Activated naive CD8-positive, alpha-beta T cell (primary cell): ENCODE measurements at regions not wholly inside any gene's neighbourhood (a gene's known extent, or its start where the extent isn't known, plus 50 kb on each side); places are given as distances from the start of the nearest gene placed in this dataset.
"Not testable (repeated sequence)": the region's sequence is repeated elsewhere in the genome, so short reads cannot be mapped to it uniquely, and the experiment has no call there.

Experiments
- H3K27ac Mint-ChIP-seq: one replicate; pipeline ENCODE4 v1.8.0; 2021; ENCODE audit warnings: mixed read lengths
- H3K27me3 Mint-ChIP-seq: one replicate; pipeline ENCODE4 v1.8.0; 2021; ENCODE audit warnings: mixed read lengths
- H3K36me3 Mint-ChIP-seq: one replicate; pipeline ENCODE4 v1.8.0; 2021; ENCODE audit warnings: mixed read lengths
- H3K4me1 Mint-ChIP-seq: one replicate; pipeline ENCODE4 v1.8.0; 2021; ENCODE audit warnings: low read depth, mixed read lengths
- H3K4me3 Mint-ChIP-seq: one replicate; pipeline ENCODE4 v1.8.0; 2021; ENCODE audit warnings: mild to moderate bottlenecking, mixed read lengths
- H3K9me3 Mint-ChIP-seq: one replicate; pipeline ENCODE4 v1.8.0; 2021; ENCODE audit warnings: low read depth, mixed read lengths

GRCh38 chr10:61197057-61197456 lies 253.1 kb upstream of the RHOBTB1 start:
- Mint-ChIP-seq H3K27ac (no peak overlapping the region), H3K4me1 (no peaks in the 10 kb centered on the region), H3K27me3 (peaks cover 3% of the 10 kb centered on the region), H3K36me3 (peaks cover 2% of the 10 kb centered on the region), H3K4me3 (no peak overlapping the region), H3K9me3 (peaks cover 4% of the 10 kb centered on the region)

- H3K27me3 Mint-ChIP-seq = peaks cover 3% of the 10 kb centered on the region
- peaks cover 2% of the 10 kb centered on the region for H3K36me3 Mint-ChIP-seq
- H3K4me3 Mint-ChIP-seq = no peak overlapping the region
- peaks cover 4% of the 10 kb centered on the region for H3K9me3 Mint-ChIP-seq
- H3K27ac Mint-ChIP-seq = no peak overlapping the region
- H3K4me1 Mint-ChIP-seq = no peaks in the 10 kb centered on the region
Measured at GRCh38 chr10:61195211-61195610, 251.2 kb upstream of the RHOBTB1 start.

- not testable (repeated sequence) for H3K27me3 Mint-ChIP-seq, H3K27ac Mint-ChIP-seq, H3K36me3 Mint-ChIP-seq, H3K4me1 Mint-ChIP-seq, H3K9me3 Mint-ChIP-seq, H3K4me3 Mint-ChIP-seq
Measured at GRCh38 chr10:61192589-61192988, 248.6 kb upstream of the RHOBTB1 start.

GRCh38 chr10:61192042-61192441 lies 248.1 kb upstream of the RHOBTB1 start:
- peaks cover 4% of the 10 kb centered on the region for H3K9me3 Mint-ChIP-seq
- H3K27ac Mint-ChIP-seq = no peak overlapping the region
- H3K36me3 Mint-ChIP-seq = peaks cover 2% of the 10 kb centered on the region
- H3K4me1 Mint-ChIP-seq = no peaks in the 10 kb centered on the region
- no peak overlapping the region for H3K4me3 Mint-ChIP-seq
- peaks cover 3% of the 10 kb centered on the region for H3K27me3 Mint-ChIP-seq

GRCh38 chr10:61189912-61190311 lies 245.9 kb upstream of the RHOBTB1 start:
- no peak overlapping the region for H3K4me3 Mint-ChIP-seq

GRCh38 chr10:61188691-61189090 lies 244.7 kb upstream of the RHOBTB1 start:
- H3K4me1 Mint-ChIP-seq = no peaks in the 10 kb centered on the region
- no peaks in the 10 kb centered on the region for H3K9me3 Mint-ChIP-seq
- peaks cover 3% of the 10 kb centered on the region for H3K27me3 Mint-ChIP-seq
- H3K27ac Mint-ChIP-seq = no peak overlapping the region
- H3K36me3 Mint-ChIP-seq = peaks cover 2% of the 10 kb centered on the region
- H3K4me3 Mint-ChIP-seq = no peak overlapping the region

More at GRCh38 chr10:61189912-61190311, 245.9 kb upstream of the RHOBTB1 start:
- no peak overlapping the region for H3K27ac Mint-ChIP-seq
- H3K4me1 Mint-ChIP-seq = no peaks in the 10 kb centered on the region
- peaks cover 4% of the 10 kb centered on the region for H3K9me3 Mint-ChIP-seq
- peaks cover 2% of the 10 kb centered on the region for H3K36me3 Mint-ChIP-seq
- H3K27me3 Mint-ChIP-seq = peaks cover 3% of the 10 kb centered on the region

GRCh38 chr10:61188101-61188500 lies 244.1 kb upstream of the RHOBTB1 start:
- Mint-ChIP-seq H3K4me3 (no peak overlapping the region), H3K36me3 (no peaks in the 10 kb centered on the region), H3K27ac (no peak overlapping the region), H3K4me1 (no peaks in the 10 kb centered on the region), H3K27me3 (peaks cover 2% of the 10 kb centered on the region), H3K9me3 (no peaks in the 10 kb centered on the region)

GRCh38 chr10:61187601-61188000 lies 243.6 kb upstream of the RHOBTB1 start:
- H3K27ac Mint-ChIP-seq = no peak overlapping the region

GRCh38 chr10:61186408-61186807 lies 242.4 kb upstream of the RHOBTB1 start:
- no peak overlapping the region for H3K27ac Mint-ChIP-seq
- H3K9me3 Mint-ChIP-seq = no peaks in the 10 kb centered on the region
- H3K27me3 Mint-ChIP-seq = no peaks in the 10 kb centered on the region
- H3K36me3 Mint-ChIP-seq = no peaks in the 10 kb centered on the region
- no peaks in the 10 kb centered on the region for H3K4me1 Mint-ChIP-seq
- H3K4me3 Mint-ChIP-seq = no peak overlapping the region

More at GRCh38 chr10:61187601-61188000, 243.6 kb upstream of the RHOBTB1 start:
- Mint-ChIP-seq H3K9me3 (no peaks in the 10 kb centered on the region), H3K36me3 (no peaks in the 10 kb centered on the region), H3K27me3 (no peaks in the 10 kb centered on the region), H3K4me3 (no peak overlapping the region), H3K4me1 (no peaks in the 10 kb centered on the region)

- Mint-ChIP-seq H3K4me3 (no peak overlapping the region), H3K9me3 (no peaks in the 10 kb centered on the region), H3K27me3 (peaks cover 2% of the 10 kb centered on the region), H3K27ac (no peak overlapping the region), H3K4me1 (no peaks in the 10 kb centered on the region), H3K36me3 (no peaks in the 10 kb centered on the region)
Measured at GRCh38 chr10:61184429-61184828, 240.4 kb upstream of the RHOBTB1 start.

- H3K9me3 Mint-ChIP-seq = no peaks in the 10 kb centered on the region
- H3K4me1 Mint-ChIP-seq = no peaks in the 10 kb centered on the region
- no peak overlapping the region for H3K4me3 Mint-ChIP-seq
- peaks cover 2% of the 10 kb centered on the region for H3K27me3 Mint-ChIP-seq
- H3K36me3 Mint-ChIP-seq = no peaks in the 10 kb centered on the region
- no peak overlapping the region for H3K27ac Mint-ChIP-seq
Measured at GRCh38 chr10:61183967-61184366, 240.0 kb upstream of the RHOBTB1 start.

GRCh38 chr10:61181832-61182231 lies 237.8 kb upstream of the RHOBTB1 start:
- Mint-ChIP-seq H3K9me3 (no peaks in the 10 kb centered on the region), H3K4me1 (no peaks in the 10 kb centered on the region)

GRCh38 chr10:61179771-61180170 lies 235.8 kb upstream of the RHOBTB1 start:
- Mint-ChIP-seq H3K4me1 (no peaks in the 10 kb centered on the region), H3K4me3 (no peak overlapping the region), H3K27me3 (peaks cover 2% of the 10 kb centered on the region), H3K36me3 (no peaks in the 10 kb centered on the region), H3K27ac (no peak overlapping the region), H3K9me3 (no peaks in the 10 kb centered on the region)

More at GRCh38 chr10:61181832-61182231, 237.8 kb upstream of the RHOBTB1 start:
- peaks cover 2% of the 10 kb centered on the region for H3K27me3 Mint-ChIP-seq
- no peak overlapping the region for H3K4me3 Mint-ChIP-seq
- H3K27ac Mint-ChIP-seq = no peak overlapping the region
- no peaks in the 10 kb centered on the region for H3K36me3 Mint-ChIP-seq

- H3K36me3 Mint-ChIP-seq = no peaks in the 10 kb centered on the region
- no peak overlapping the region for H3K27ac Mint-ChIP-seq
- no peak overlapping the region for H3K4me3 Mint-ChIP-seq
- peaks cover 5% of the 10 kb centered on the region for H3K27me3 Mint-ChIP-seq
- H3K9me3 Mint-ChIP-seq = no peaks in the 10 kb centered on the region
- no peaks in the 10 kb centered on the region for H3K4me1 Mint-ChIP-seq
Measured at GRCh38 chr10:61176424-61176823, 232.4 kb upstream of the RHOBTB1 start.

- Mint-ChIP-seq H3K36me3 (no peaks in the 10 kb centered on the region), H3K4me3 (no peak overlapping the region), H3K27ac (no peak overlapping the region), H3K9me3 (no peaks in the 10 kb centered on the region), H3K27me3 (peaks cover 5% of the 10 kb centered on the region), H3K4me1 (no peaks in the 10 kb centered on the region)
Measured at GRCh38 chr10:61175316-61175715, 231.3 kb upstream of the RHOBTB1 start.

GRCh38 chr10:61173450-61173849 lies 229.5 kb upstream of the RHOBTB1 start:
- Mint-ChIP-seq H3K9me3 (no peaks in the 10 kb centered on the region), H3K4me3 (no peak overlapping the region), H3K4me1 (no peaks in the 10 kb centered on the region), H3K27ac (no peak overlapping the region), H3K36me3 (no peaks in the 10 kb centered on the region), H3K27me3 (peaks cover 3% of the 10 kb centered on the region)
